Stimulated activated CD4-positive, alpha-beta T cell treated with anti-CD3 and anti-CD28 coated beads, Interleukin-1b, Interleukin-23, amount 100 ng/mL, for 1 hour (primary cell): ENCODE measurements at regions not wholly inside any gene's neighbourhood (a gene's known extent, or its start where the extent isn't known, plus 50 kb on each side); places are given as distances from the start of the nearest gene placed in this dataset.
"Not testable (repeated sequence)": the region's sequence is repeated elsewhere in the genome, so short reads cannot be mapped to it uniquely, and the experiment has no call there.

Source experiments
- DNase-seq, 2 donors: peaks; one replicate each; pipeline ENCODE4 v3.0.0-alpha.2; 2020; ENCODE audit warnings: low read depth in 2 of 2

DNA sequence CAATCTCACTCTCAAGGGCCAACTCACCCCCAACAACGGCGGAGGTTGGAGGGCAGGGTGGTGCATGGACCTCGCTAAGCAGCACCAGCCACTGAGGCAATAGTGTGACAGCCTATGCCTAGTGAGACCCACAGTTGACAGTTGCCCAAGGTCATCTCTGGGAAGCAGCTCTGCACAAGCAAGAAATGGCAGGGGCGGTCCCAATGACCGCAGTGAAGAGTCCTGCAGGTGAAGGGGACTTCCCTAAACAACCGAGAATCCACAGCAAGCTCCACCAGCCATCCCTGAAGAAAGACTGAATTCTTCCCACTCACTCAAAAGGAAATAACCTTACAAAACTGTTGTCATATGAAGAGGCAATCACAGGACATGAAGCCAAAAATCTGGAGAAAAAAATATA is 313.4 kb upstream of the ID2 start:
- DNase-seq = no peak

DNA sequence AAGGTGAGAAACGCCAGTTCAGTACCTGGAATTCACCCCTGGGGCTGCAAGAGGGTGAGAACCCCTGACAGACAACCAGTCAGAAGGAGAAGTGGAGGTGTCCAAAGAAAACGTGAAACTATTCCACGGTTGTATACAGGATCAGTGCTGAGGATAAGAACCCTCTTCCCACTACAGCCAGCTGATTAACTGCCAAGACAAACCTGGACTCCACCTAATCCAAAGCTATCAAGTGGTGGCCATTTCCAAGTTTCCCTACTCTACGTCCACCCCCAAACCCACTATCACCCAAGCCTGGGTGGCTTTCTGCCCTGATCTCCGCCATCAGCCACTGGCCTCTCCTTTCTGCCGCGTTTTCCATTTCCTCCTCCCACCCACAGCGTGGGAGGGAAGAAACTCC is 312.3 kb upstream of the ID2 start:
- no peak for DNase-seq

GRCh38 chr2:8370258-8370802 is 311.5 kb upstream of the ID2 start:
- no peak for DNase-seq

DNA sequence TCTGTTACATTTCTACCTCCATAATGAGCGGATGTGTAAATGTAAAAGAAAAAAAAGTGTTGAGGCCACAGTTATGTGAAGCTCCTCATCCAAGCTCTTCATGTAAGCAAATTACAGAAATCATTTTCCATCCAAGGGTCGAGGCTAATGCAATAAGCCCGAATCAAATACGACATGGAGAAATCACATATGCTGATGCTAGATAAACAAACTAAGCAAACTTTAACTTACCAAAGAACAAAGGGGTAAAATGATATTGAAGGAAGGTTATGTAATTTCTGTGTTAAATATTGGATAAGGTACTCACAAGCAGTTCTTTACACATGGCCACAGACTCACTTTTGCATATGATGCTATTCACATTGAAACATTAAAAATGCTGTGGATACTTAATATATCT is 310.2 kb upstream of the ID2 start:
- DNase-seq = no peak

DNA sequence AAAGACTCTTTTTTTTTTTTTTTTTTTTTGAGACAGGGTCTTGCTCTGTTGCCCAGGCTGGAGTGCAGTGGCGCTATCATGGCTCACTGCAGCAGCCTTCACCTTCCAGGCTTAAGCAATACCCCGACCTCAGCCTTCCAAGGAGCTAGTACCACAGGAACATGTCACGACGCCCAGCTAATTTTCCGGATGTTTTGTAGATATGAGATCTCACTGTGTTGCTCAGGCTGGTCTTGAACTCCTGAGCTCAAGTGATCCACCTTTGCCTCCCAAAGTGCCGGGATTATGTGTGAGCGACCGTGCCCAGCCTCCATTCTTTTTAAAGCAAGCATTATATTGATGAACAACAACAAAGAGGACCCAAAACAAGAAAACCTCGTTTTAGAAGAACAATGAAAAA is 307.1 kb upstream of the ID2 start:
- no peak for DNase-seq

DNA sequence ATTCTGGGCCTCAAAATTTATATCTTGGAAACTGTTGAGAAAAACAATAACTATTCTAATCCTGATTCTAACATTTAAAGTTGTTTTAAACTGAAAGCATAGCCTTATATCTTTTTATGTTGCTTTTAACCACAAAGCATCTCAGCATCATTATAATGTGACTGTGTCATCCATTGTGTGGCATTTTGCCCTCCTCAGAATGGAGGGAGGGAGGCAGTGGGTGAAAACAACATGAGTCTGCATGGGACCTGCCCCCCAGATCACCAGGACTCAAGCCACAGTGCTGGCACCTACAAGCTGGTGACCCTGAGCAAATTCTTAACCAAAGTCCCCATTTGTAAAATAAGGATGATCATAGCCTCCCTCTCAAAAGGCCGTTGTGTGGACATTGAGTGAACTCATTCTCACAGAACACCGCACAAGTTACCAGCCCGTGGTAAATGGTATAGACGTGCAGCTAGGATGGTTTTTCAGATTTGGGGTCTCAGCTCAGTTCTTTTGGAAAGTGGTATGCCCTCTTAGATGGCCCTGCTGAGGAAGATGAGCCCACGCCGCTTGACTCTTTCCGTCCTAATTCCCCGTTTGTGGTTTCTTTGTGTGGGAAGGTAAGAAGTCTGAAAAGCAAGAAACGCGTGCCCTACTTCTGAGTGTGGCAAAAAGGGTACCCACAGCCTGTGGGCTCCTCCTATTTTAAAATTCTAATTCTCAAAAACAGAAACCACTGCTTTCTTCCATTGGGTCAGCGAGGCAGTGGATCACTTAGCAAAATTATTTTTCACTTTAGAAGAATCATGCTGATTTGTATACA is 305.0 kb upstream of the ID2 start:
- DNase-seq = no peak

DNA sequence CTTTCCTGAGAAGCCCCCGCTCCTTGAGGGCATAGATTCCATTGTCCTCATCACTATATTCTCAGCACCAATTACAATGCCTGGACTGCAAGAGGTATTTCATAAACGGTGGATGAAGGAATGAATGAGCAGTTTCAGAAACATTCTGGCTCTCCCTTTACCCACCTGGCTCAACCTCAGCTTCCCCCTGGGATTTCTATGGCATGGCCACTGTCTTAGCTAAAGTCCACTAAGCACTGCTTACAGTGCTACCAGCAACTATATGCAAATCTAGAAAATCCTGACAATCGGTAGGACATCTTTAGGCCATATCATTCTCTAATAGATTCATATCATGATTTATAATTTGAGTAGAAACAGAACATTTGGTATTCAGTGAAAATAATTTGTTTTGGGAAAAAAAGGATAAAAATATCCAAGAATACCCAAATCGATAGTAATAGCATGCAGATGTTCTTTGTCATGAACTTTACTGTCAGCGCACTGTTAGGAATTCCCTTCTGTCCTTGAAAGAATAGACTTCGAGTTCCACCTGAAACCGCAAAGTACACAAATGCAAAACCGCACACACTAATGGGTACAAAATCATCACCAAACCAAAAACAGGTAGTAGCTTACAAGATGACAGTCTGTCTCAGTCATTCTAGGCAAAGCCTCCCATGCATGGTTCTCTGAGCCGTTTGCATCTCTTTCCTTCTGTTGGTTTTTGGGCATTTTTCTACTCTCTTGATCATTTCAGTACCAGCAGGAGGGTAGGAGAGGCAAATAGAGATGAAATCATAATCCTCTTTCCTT is 303.6 kb upstream of the ID2 start:
- no peak for DNase-seq

- DNase-seq = no peak
Measured at GRCh38 chr2:8379128-8379527, 302.7 kb upstream of the ID2 start.

GRCh38 chr2:8379549-8379948 is 302.3 kb upstream of the ID2 start:
- no peak for DNase-seq

- no peak for DNase-seq
Measured at GRCh38 chr2:8380026-8380425, 301.8 kb upstream of the ID2 start.

GRCh38 chr2:8380566-8380965 is 301.3 kb upstream of the ID2 start:
- DNase-seq = no peak

GRCh38 chr2:8382485-8382884 is 299.4 kb upstream of the ID2 start:
- DNase-seq = no peak

DNA sequence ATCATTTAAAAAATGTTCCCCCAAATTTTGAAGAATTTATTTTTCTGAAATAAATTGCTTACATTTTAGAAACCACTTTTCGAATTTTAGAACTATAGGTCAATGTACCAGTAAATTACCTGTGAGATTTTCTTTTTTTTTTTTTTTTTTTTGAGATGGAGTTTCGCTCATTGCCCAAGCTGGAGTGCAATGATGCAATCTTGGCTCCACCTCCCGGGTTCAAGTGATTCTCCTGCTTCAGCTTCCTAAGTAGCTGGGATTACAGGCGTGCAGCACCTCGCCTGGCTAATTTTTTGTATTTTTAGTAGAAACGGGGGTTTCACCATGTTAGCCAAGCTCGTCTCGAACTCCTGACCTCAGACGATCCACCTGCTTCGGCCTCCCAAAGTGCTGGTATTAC is 295.1 kb upstream of the ID2 start:
- DNase-seq = not testable (repeated sequence)

DNA sequence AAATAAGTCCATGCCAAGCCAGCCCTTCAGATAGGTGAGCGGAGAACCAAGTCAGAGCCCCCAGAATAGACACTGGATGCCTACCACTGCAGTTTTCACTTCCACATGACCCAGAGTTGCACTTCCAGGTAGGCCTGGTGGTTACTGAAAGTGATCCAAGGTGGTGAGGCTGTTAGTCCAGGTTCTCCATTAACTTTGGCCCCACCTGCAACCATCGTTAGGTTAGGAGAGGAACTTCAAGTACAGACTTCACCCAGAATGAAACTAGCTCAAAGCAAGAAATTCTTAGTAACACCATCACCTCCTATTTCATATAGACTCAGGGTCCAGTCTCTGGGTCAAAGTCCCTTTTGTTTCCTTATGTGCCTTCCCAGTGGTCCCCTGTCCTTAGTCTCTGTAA is 293.1 kb upstream of the ID2 start:
- DNase-seq = no peak

- DNase-seq = no peak
Measured at GRCh38 chr2:8389431-8390108, 292.3 kb upstream of the ID2 start.

- DNase-seq = no peak
Measured at GRCh38 chr2:8391126-8391525, 290.7 kb upstream of the ID2 start.

DNA sequence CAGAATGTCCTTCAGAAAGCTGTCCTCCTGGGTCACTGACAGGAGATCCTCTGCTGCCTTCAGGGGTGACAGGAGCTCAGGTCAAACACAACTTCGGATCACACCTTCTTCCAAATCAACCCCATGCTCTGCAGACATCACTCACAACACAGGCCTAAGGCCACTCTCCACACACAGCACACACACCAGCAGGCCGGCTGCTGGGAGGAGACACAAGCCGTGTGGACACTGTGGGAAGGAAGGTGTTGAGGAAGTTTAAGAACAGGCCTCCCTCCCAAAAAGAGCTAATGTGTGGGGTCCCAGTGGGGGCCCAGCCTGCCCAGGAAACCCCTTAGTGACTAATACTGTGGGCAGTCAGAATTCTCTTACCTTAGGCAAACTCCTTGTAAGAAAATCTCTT is 290.3 kb upstream of the ID2 start:
- no peak for DNase-seq

DNA sequence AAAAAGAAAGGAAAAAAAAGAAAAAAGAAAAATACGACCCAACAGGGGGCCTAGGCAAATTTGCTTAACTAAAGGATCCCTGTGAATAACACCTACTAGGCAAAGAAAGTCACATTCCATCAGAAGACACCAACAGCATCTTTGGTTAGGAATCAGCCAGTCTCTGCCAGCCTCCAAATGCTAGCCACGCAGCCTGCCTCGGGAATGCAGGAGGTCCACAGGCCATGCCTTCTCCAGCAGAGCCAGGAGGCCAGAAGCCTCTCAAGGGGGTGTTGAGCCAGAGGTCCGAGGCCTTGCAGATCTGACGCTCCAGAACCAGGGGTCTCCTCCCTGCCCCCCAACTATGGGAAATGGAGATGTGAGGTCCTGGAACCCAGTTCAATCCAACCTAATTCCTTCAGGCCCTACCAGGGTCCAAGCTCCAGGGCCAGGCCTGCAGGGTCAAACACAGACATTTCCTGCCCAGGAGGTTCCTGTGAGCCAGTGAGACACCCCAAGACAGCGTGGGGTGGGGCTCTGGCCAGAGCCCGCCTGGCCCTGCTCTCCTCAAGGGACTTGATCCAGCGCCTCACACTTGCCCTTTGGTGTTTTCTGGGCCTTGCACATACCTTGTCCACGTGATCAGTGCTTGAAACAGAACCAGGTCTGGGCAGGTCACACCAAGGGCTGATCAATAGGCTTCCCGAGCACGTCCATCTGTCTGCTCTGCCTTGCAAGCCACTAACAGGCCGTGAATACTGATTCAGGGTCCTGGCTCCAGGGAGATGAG is 289.6 kb upstream of the ID2 start:
- DNase-seq = no peak

DNA sequence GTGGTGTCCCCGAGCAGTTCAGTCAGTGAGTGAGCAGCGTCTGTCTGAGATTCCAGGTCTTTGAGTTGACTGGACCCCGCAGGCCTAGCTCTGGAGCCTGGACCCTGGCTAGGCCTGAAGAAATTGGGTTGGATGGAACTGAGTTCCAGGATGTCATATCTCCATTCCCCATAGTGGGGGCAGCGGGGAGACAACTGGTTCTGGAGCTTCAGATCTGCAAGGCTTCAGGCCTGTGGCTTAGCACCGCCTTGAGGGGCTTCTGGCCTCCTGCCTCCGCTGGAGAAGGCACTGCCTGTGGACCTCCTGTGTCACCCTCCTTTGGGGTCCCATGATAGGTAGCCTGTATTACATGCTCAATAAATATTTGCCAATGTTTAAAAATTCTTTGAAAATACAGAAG is 288.4 kb upstream of the ID2 start:
- no peak for DNase-seq

- no peak for DNase-seq
Measured at GRCh38 chr2:8394131-8394530, 287.7 kb upstream of the ID2 start.

- no peak for DNase-seq
Measured at GRCh38 chr2:8394569-8395359, 287.1 kb upstream of the ID2 start.
